Epithelial cell of proximal tubule (primary cell): ENCODE measurements at regions not wholly inside any gene's neighbourhood (a gene's known extent, or its start where the extent isn't known, plus 50 kb on each side); places are given as distances from the start of the nearest gene placed in this dataset.

Experiments used
- DNase-seq: peaks from one replicate; pipeline ENCODE4 v3.0.0-alpha.2; 2011; ENCODE audit warnings: low read depth
- H3K4me3 ChIP-seq: 2 replicates; pipeline ENCODE4 v1.5.1; 2011; ENCODE audit warnings: low read depth, mild to moderate bottlenecking, low read length
- CTCF ChIP-seq: conservative IDR thresholded peaks from 2 replicates; pipeline ENCODE4 v1.5.1; 2012; ENCODE audit warnings: low read depth, mild to moderate bottlenecking, low read length

GRCh38 chr14:31934767-31935266, 142.3 kb upstream of the ARHGAP5 start:
- no peak overlapping the region for H3K4me3 ChIP-seq
- DNase-seq = peak; percentile 62
- peak; percentile 85 for TF ChIP-seq CTCF

DNA sequence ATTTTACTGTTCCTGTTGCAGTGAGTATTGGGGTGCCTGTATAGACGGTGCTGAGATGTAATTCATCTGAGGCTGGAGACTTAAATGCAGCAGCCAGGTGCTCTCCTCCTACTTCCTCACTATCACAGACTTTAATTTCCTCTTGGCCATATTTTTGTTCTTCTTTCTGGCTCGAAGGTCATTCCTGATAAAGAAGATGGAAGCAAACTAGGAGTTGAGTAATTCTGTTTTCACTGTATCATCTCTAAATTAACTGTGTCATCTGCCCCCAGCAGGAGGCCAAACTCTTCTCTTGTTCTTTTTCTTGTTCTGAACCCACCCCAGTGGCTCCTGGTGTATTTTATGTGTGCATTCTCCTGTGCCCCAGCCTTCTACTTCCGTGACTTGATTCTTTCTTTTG, 141.7 kb upstream of the ARHGAP5 start:
- no peak for DNase-seq
- H3K4me3 ChIP-seq = no peak overlapping the region
- peak; percentile 15 for TF ChIP-seq CTCF

- TF ChIP-seq CTCF = no peak
- DNase-seq = peak; percentile 80
- no peak overlapping the region for H3K4me3 ChIP-seq
These were observed 141.0 kb upstream of the ARHGAP5 start for GRCh38 chr14:31936115-31936514.

GRCh38 chr14:31937730-31938346, 139.3 kb upstream of the ARHGAP5 start:
- no peak overlapping the region for H3K4me3 ChIP-seq
- DNase-seq = peak; percentile 96
- TF ChIP-seq CTCF = no peak

DNA sequence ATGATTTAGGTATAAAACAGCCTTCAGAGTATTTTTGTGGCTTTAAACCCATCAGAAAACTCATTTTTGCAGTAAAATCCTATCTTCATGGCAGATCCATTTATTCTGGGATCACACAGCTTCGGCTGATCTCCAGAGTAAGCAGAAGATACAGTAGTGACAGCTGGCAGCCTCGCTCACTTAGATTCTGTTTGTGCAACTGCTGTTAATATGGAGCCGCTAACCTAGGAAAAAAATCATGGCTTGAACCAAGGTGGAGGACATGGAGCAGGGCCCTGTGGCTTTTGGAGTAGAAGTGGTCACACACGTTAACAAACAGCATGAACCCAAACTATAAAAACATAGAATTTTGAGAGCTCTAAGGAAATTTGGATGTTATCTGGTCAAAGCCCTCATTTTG, 137.2 kb upstream of the ARHGAP5 start:
- TF ChIP-seq CTCF = no peak
- no peak overlapping the region for H3K4me3 ChIP-seq

DNA sequence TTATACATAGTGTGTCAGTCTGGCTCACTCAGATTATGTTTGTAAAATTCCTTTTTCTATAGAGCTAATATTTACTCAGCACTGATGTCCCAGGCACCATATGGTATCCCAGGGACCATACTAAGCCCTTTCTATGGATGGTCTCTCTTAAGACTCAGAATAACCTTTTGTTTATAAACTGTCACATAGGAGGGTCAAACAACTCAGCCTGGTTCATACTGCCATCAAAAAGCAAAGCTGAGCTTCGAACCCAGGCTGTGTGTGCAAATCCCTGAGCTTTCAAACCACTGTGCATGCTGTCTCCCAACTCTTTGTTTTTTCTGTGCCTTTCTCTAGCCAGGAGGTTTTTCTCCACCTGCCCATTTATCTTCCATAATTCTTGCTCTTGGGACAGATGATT, 135.6 kb upstream of the ARHGAP5 start:
- no peak overlapping the region for H3K4me3 ChIP-seq
- TF ChIP-seq CTCF = no peak
- no peak for DNase-seq

More for the DNA sequence above, 137.2 kb upstream of the ARHGAP5 start:
- no peak for DNase-seq
